ENCODE measurements at regions not wholly inside any gene's neighbourhood (a gene's known extent, or its start where the extent isn't known, plus 50 kb on each side); places are given as distances from the start of the nearest gene placed in this dataset.

GRCh38 chr7:37531225-37531624 lies 82.6 kb upstream of the ELMO1 start:
- no peak for TF ChIP-seq POLR2AphosphoS5 (IDR thresholded peaks at IDR 0.05)
- TF ChIP-seq EP300 (IDR thresholded peaks at IDR 0.05): no peak
- no peak for TF ChIP-seq CTCF (IDR thresholded peaks at IDR 0.05)
- no peak for TF ChIP-seq POLR2A (IDR thresholded peaks at IDR 0.05)
